ENCODE measurements at regions not wholly inside any gene's neighbourhood (a gene's known extent, or its start where the extent isn't known, plus 50 kb on each side); places are given as distances from the start of the nearest gene placed in this dataset.

DNA sequence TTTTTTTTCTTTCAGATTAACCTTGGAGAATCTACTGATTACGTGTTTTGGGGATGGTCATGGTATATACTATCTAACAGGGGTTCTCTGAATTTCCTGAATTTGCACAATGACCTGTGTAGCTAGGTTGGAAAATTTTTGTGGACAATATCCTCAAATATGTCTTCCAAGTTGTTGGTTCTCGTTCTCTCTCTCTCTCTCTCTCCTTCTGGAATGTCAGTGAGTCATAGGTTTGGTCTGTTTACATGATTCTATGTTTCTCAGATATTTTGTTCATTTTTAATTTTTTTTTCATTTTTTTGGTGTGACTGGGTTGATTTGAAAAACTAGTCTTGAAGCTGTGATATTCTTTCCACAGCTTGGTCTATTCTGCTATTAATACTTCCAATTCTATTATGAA, 604.0 kb upstream of the ANO3 start:
- TF ChIP-seq, protein P1, sequence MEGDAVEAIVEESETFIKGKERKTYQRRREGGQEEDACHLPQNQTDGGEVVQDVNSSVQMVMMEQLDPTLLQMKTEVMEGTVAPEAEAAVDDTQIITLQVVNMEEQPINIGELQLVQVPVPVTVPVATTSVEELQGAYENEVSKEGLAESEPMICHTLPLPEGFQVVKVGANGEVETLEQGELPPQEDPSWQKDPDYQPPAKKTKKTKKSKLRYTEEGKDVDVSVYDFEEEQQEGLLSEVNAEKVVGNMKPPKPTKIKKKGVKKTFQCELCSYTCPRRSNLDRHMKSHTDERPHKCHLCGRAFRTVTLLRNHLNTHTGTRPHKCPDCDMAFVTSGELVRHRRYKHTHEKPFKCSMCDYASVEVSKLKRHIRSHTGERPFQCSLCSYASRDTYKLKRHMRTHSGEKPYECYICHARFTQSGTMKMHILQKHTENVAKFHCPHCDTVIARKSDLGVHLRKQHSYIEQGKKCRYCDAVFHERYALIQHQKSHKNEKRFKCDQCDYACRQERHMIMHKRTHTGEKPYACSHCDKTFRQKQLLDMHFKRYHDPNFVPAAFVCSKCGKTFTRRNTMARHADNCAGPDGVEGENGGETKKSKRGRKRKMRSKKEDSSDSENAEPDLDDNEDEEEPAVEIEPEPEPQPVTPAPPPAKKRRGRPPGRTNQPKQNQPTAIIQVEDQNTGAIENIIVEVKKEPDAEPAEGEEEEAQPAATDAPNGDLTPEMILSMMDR (IDR thresholded peaks at IDR 0.05; ENCODE audit: low read depth, low read length, missing control alignments) = no peak
- H3K4me3 ChIP-seq (replicated peaks; ENCODE audit: low read depth, low read length) = no peak overlapping the region
- DNase-seq (ENCODE audit: extremely low read depth, low read depth) = no peak

DNA sequence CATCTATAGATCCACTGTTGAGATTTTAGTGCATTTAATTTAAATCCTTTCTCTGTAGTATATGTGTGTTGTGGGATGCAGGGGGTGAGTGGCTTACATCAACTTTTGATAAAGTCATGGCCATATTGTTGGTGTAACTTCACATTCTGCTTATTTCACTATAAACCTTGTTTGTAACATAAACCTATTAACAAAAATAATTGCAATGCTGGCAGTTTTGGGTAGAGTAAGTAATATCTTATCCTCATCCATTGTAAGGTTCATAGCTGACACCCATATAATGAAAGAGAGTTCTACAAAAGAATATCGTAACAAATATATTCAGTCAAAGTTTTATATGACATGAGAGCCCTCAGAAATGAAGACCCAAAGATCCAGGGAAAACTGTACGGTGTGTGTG, 601.7 kb upstream of the ANO3 start:
- DNase-seq (ENCODE audit: extremely low read depth, low read depth) = no peak
- TF ChIP-seq, protein P1 (IDR thresholded peaks at IDR 0.05; ENCODE audit: low read depth, low read length, missing control alignments) = no peak
- no peak overlapping the region for H3K4me3 ChIP-seq (replicated peaks; ENCODE audit: low read depth, low read length)

DNA sequence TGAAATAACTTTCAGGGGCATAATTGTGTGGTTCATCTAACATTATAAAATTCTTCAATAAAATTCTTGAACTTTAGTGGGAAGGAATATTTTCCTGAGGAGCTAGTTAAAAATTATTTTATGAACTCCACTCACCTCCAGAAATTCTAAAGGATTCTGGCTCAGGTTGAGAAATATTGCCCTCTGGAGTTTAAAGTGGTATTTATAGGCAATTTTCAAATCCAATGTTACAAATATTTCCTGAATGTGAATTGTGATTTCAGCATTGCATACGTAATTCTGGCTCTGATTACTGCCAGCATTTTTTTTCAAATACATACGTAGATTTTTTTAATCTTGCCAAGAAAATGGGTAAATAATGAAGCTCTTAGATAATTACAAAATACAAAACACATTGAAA, 598.2 kb upstream of the ANO3 start:
- no peak for DNase-seq (ENCODE audit: extremely low read depth, low read depth)
- no peak overlapping the region for H3K4me3 ChIP-seq (replicated peaks; ENCODE audit: low read depth, low read length)
- TF ChIP-seq, protein P1 (IDR thresholded peaks at IDR 0.05; ENCODE audit: low read depth, low read length, missing control alignments) = no peak

DNA sequence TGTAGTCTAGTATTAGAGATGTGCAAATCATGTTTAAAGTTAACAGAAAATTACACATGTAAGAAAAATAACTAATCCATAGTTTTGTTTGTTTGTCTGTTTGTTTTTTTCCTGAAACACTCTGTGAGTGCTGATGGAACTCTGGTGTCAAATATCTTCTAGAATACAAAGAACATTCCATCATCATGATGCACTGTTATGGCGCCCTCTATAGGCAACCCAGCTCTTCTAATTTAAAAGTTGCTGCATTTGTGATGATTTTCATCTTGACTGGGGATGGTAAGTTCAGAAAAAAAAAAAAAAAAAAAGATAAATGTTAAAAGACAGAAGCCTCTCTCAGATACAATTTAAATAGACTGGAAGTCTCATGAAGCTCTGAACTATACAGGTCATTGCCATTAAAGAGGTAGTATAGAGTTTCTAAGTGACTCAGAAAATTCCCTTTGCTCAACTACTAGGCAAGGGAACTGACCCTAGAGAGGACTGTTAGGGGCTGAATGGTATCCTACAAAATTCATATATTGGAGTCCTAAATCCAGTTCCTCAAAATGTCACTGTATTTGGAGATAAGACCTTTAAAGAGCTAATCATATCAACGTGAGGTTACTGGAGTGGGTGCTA, 597.2 kb upstream of the ANO3 start:
- TF ChIP-seq, protein P1 (IDR thresholded peaks at IDR 0.05; ENCODE audit: low read depth, low read length, missing control alignments) = no peak
- no peak overlapping the region for H3K4me3 ChIP-seq (replicated peaks; ENCODE audit: low read depth, low read length)
- no peak for DNase-seq (ENCODE audit: extremely low read depth, low read depth)

DNA sequence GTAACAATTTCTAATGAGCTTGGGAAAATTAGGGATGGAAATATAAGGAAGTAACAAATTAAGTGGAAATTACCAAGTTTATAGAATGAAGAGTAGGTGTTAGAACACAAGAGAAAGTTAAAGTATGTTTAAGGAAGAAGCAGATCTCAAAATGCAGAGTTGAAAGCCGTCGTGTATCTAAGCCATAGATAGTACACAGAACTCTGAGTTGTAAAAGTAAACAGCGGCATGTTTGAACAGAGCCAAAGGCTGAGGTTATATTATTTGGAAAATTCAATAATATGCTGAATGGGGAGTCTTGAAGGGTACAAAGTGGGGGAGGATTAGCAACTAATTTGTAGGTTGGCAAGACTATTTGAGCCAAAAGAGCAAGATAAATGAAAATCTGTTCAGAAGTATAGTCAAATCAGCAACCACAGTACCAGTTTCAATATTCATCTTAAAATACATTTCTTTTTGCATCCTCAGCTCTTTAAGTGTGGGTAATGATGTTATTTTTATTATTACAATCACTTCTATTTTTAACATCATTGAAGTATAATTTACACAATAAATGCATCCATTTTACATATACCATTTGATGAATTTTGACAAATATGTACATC, 594.8 kb upstream of the ANO3 start:
- TF ChIP-seq, protein P1 (IDR thresholded peaks at IDR 0.05; ENCODE audit: low read depth, low read length, missing control alignments) = no peak
- H3K4me3 ChIP-seq (replicated peaks; ENCODE audit: low read depth, low read length) = no peak overlapping the region
- DNase-seq (ENCODE audit: extremely low read depth, low read depth) = no peak

DNA sequence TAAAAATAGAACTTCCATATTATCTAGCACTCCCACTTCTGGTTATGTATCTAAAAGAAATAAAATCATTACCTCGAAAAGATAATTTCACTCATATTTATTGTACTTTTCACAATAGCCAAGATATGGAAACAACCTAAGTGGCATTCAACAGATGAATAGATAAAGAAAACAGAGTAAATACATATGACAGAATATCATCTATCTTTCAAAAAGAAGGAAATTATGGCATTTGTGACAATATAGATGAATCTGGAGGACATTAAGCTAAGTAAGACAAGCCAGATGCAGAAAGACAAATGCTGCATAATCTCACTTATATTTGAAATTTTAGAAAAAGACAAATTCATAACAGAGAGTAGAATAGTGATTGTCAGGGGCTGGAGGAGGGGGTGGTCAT, 590.0 kb upstream of the ANO3 start:
- H3K4me3 ChIP-seq (replicated peaks; ENCODE audit: low read depth, low read length) = no peak overlapping the region
- TF ChIP-seq, protein P1 (IDR thresholded peaks at IDR 0.05; ENCODE audit: low read depth, low read length, missing control alignments) = no peak
- DNase-seq (ENCODE audit: extremely low read depth, low read depth) = no peak

DNA sequence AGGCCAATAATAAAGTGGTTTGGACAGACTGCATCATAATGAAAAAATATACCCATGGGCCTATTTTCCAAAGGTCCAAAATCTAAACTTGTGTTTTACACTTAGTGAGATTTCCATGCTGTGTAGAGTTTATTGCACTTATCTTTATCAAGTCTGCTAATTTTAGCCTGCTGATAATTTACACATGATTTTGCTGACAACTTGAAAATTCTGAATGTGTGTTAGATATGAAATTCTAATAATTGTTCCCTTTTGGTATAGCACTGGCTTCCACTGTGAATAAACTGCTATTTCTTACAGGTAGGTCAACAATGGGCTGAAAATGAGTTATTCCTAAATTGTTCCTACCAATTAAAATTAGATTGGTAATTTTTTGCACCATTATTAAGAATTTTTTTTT, 589.1 kb upstream of the ANO3 start:
- no peak overlapping the region for H3K4me3 ChIP-seq (replicated peaks; ENCODE audit: low read depth, low read length)
- TF ChIP-seq, protein P1 (IDR thresholded peaks at IDR 0.05; ENCODE audit: low read depth, low read length, missing control alignments) = no peak
- no peak for DNase-seq (ENCODE audit: extremely low read depth, low read depth)

Measured in HFF-Myc (cell line).